ENCODE measurements at regions not wholly inside any gene's neighbourhood (a gene's known extent, or its start where the extent isn't known, plus 50 kb on each side); places are given as distances from the start of the nearest gene placed in this dataset.

DNA sequence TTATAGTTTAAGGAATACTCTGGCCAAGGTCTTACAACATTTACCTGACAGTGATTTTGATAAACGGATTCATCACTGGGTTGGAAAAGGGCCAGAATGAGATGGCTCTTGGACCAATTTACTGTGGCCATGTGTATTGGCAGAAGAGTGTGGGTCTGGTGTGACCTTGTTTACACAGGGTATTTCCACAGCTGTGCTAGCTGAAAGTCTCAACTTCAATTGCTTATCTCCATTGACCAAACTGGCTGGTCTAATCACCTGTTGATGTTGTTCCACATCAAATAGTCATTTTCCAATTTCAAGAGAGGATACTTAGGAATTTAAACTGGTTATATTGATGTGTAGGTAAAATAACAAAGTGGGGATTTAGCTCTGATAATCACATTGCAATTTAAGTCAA is 501.6 kb upstream of the MAP3K7 start (continued):
- TF ChIP-seq, protein P1, sequence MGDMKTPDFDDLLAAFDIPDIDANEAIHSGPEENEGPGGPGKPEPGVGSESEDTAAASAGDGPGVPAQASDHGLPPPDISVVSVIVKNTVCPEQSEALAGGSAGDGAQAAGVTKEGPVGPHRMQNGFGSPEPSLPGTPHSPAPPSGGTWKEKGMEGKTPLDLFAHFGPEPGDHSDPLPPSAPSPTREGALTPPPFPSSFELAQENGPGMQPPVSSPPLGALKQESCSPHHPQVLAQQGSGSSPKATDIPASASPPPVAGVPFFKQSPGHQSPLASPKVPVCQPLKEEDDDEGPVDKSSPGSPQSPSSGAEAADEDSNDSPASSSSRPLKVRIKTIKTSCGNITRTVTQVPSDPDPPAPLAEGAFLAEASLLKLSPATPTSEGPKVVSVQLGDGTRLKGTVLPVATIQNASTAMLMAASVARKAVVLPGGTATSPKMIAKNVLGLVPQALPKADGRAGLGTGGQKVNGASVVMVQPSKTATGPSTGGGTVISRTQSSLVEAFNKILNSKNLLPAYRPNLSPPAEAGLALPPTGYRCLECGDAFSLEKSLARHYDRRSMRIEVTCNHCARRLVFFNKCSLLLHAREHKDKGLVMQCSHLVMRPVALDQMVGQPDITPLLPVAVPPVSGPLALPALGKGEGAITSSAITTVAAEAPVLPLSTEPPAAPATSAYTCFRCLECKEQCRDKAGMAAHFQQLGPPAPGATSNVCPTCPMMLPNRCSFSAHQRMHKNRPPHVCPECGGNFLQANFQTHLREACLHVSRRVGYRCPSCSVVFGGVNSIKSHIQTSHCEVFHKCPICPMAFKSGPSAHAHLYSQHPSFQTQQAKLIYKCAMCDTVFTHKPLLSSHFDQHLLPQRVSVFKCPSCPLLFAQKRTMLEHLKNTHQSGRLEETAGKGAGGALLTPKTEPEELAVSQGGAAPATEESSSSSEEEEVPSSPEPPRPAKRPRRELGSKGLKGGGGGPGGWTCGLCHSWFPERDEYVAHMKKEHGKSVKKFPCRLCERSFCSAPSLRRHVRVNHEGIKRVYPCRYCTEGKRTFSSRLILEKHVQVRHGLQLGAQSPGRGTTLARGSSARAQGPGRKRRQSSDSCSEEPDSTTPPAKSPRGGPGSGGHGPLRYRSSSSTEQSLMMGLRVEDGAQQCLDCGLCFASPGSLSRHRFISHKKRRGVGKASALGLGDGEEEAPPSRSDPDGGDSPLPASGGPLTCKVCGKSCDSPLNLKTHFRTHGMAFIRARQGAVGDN (IDR thresholded peaks at IDR 0.05): no peak
- TF ChIP-seq RAD51 (IDR thresholded peaks at IDR 0.05): no peak
- TF ChIP-seq, protein P2, sequence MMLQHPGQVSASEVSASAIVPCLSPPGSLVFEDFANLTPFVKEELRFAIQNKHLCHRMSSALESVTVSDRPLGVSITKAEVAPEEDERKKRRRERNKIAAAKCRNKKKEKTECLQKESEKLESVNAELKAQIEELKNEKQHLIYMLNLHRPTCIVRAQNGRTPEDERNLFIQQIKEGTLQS (IDR thresholded peaks at IDR 0.05; ENCODE audit: borderline replicate concordance, extremely low read depth, low read depth, low read length): no peak
- TF ChIP-seq RUNX3 (IDR thresholded peaks at IDR 0.05; ENCODE audit: low read length): no peak
- TF ChIP-seq ATF7 (IDR thresholded peaks at IDR 0.05; ENCODE audit: low read depth): no peak

DNA sequence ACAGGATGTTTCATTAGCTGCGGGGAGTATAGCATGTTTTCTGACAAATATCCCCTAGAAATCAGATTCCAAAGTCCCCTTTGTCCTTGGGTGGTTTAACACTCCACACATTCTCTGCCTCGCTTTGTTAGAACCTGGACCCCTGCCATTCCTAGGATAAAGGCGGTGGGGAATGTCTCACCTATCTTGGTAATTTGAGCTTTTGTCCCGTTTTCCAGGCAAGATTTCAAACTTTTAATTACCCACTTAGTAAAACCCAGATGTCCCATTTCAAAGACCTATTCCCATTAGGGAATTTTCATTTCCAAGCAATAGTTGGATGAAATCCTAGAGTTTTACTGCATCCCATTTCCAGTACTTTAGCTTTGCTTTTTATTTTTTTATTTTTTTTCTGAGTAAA is 501.0 kb upstream of the MAP3K7 start:
- Histone ChIP-seq H3K9ac (ENCODE audit: control insufficient read depth, insufficient read depth, low read length) (no peak overlapping the region), H3K4me2 (ENCODE audit: control insufficient read depth, insufficient read depth) (no peak overlapping the region), H3K27me3 (replicated peaks in 1 of 2; ENCODE audit: control insufficient read depth in 2 of 2, insufficient read depth in 2 of 2, low read length in 1 of 2) (no peaks in the 10 kb centered on the region), H2AFZ (ENCODE audit: control insufficient read depth, low read depth, low read length) (no peak overlapping the region), H3K4me1 (ENCODE audit: control insufficient read depth, insufficient read depth, low read length) (no peaks in the 10 kb centered on the region), H4K20me1 (ENCODE audit: control insufficient read depth, insufficient read depth) (no peaks in the 10 kb centered on the region), H3K4me3 (no peak overlapping the region), H3K27ac (ENCODE audit: control insufficient read depth, insufficient read depth) (no peak overlapping the region), H3K79me2 (ENCODE audit: control insufficient read depth, insufficient read depth, low read length) (no peaks in the 10 kb centered on the region), H3K36me3 (ENCODE audit: control insufficient read depth in 2 of 2, insufficient read depth in 2 of 2, low read length in 1 of 2) (no peaks in the 10 kb centered on the region), H3K9me3 (replicated peaks; ENCODE audit: control insufficient read depth, insufficient read depth, low read length) (no peaks in the 10 kb centered on the region)
- 18% methylated on average over 4 of the region's 4 CpGs for WGBS (ENCODE audit: insufficient coverage, insufficient replicate concordance, low lambda C conversion rate, missing lambda C conversion rate)
- ChIA-PET CTCF (interaction anchor here (1.0 to 7.2 kb wide), 4 partner anchors 7 to 147 kb away, joined by 3 to 44 read pairs (median 6); no protein-coding TSS in a partner anchor), RAD21 (ENCODE audit: unreplicated experiment) (interaction anchor here (1.2 kb wide), 1 partner anchor 89 kb away, joined by 3 read pairs; no protein-coding TSS in a partner anchor), POLR2A (no interaction called here), SMC1A (ENCODE audit: uncharacterized antibody, unreplicated experiment) (interaction anchor here (0.6 to 2.2 kb wide), 8 partner anchors 9 to 1550 kb away, joined by 3 to 9 read pairs (median 3); no protein-coding TSS in a partner anchor)
- intact Hi-C loops (cut with micrococcal nuclease; ENCODE audit: unreplicated experiment) (no loop called here), in situ Hi-C loops (cut with MboI) (loop anchor here (25.0 kb wide), 1 partner anchor 1549 kb away; no protein-coding TSS in a partner anchor)
- BruUV-seq (replicated peaks): no TSS peak
- DNase-seq (ENCODE audit: low read depth, low spot score): no peak
- FAIRE-seq: no peak
- no peak for ATAC-seq
- TF ChIP-seq, protein P3, sequence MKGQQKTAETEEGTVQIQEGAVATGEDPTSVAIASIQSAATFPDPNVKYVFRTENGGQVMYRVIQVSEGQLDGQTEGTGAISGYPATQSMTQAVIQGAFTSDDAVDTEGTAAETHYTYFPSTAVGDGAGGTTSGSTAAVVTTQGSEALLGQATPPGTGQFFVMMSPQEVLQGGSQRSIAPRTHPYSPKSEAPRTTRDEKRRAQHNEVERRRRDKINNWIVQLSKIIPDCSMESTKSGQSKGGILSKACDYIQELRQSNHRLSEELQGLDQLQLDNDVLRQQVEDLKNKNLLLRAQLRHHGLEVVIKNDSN (IDR thresholded peaks at IDR 0.05; ENCODE audit: borderline replicate concordance, extremely low read length, insufficient read depth, low read depth, low read length): no peak
- TF ChIP-seq MYC (IDR thresholded peaks at IDR 0.05; ENCODE audit: insufficient read depth, insufficient read length, insufficient replicate concordance, low read length, severe bottlenecking) (no peak), NR2C2 (IDR thresholded peaks at IDR 0.05; ENCODE audit: borderline replicate concordance, control insufficient read depth, insufficient read length, low read depth) (no peak), ZNF384 (IDR thresholded peaks at IDR 0.05; ENCODE audit: borderline replicate concordance, low read depth, low read length) (no peak), ZNF24 (IDR thresholded peaks at IDR 0.05) (no peak)
- TF ChIP-seq, protein P4, sequence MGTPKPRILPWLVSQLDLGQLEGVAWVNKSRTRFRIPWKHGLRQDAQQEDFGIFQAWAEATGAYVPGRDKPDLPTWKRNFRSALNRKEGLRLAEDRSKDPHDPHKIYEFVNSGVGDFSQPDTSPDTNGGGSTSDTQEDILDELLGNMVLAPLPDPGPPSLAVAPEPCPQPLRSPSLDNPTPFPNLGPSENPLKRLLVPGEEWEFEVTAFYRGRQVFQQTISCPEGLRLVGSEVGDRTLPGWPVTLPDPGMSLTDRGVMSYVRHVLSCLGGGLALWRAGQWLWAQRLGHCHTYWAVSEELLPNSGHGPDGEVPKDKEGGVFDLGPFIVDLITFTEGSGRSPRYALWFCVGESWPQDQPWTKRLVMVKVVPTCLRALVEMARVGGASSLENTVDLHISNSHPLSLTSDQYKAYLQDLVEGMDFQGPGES (IDR thresholded peaks at IDR 0.05): no peak
- TF ChIP-seq, protein P5, sequence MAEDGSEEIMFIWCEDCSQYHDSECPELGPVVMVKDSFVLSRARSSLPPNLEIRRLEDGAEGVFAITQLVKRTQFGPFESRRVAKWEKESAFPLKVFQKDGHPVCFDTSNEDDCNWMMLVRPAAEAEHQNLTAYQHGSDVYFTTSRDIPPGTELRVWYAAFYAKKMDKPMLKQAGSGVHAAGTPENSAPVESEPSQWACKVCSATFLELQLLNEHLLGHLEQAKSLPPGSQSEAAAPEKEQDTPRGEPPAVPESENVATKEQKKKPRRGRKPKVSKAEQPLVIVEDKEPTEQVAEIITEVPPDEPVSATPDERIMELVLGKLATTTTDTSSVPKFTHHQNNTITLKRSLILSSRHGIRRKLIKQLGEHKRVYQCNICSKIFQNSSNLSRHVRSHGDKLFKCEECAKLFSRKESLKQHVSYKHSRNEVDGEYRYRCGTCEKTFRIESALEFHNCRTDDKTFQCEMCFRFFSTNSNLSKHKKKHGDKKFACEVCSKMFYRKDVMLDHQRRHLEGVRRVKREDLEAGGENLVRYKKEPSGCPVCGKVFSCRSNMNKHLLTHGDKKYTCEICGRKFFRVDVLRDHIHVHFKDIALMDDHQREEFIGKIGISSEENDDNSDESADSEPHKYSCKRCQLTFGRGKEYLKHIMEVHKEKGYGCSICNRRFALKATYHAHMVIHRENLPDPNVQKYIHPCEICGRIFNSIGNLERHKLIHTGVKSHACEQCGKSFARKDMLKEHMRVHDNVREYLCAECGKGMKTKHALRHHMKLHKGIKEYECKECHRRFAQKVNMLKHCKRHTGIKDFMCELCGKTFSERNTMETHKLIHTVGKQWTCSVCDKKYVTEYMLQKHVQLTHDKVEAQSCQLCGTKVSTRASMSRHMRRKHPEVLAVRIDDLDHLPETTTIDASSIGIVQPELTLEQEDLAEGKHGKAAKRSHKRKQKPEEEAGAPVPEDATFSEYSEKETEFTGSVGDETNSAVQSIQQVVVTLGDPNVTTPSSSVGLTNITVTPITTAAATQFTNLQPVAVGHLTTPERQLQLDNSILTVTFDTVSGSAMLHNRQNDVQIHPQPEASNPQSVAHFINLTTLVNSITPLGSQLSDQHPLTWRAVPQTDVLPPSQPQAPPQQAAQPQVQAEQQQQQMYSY (CRISPR knock-in tag; IDR thresholded peaks at IDR 0.05): no peak

Data from GM12878 (cell line).